ENCODE measurements at regions not wholly inside any gene's neighbourhood (a gene's known extent, or its start where the extent isn't known, plus 50 kb on each side); places are given as distances from the start of the nearest gene placed in this dataset.

GRCh38 chr5:3237276-3237868 is 358.3 kb upstream of the IRX1 start:
- Histone ChIP-seq H3K27me3 (ENCODE audit: insufficient read depth, low read length, poor library complexity, severe bottlenecking) (no peaks in the 10 kb centered on the region), H3K4me3 (ENCODE audit: low read length, poor library complexity, severe bottlenecking) (no peak overlapping the region), H2AFZ (ENCODE audit: low read length) (no peak overlapping the region), H3K9ac (ENCODE audit: low read depth, low read length, poor library complexity, severe bottlenecking) (no peak overlapping the region), H3F3A (ENCODE audit: low read depth) (no peaks in the 10 kb centered on the region), H3K36me3 (ENCODE audit: insufficient read depth, low read length) (no peaks in the 10 kb centered on the region), H3K9me3 (ENCODE audit: insufficient read depth, low read depth, low read length) (peaks cover 9% of the 10 kb centered on the region; the same call in 1 of the 2 replicates), H3K9me2 (replicated peaks; ENCODE audit: low read depth, low read length) (no peaks in the 10 kb centered on the region), H4K20me1 (ENCODE audit: insufficient read depth, low read length, poor library complexity, severe bottlenecking) (no peaks in the 10 kb centered on the region), H3K4me2 (ENCODE audit: low read depth, low read length, poor library complexity, severe bottlenecking) (no peak overlapping the region), H3K4me1 (ENCODE audit: insufficient read depth, low read length, poor library complexity, severe bottlenecking) (no peaks in the 10 kb centered on the region), H3K79me2 (ENCODE audit: insufficient read depth, low read length) (no peaks in the 10 kb centered on the region)
- no peak for TF ChIP-seq EZH2phosphoT487 (IDR thresholded peaks at IDR 0.05; ENCODE audit: borderline replicate concordance)
- no peak for TF ChIP-seq CTCF (conservative IDR thresholded peaks at IDR 0.05; ENCODE audit: low read length)

- H4K20me1 ChIP-seq (ENCODE audit: insufficient read depth, low read length, poor library complexity, severe bottlenecking), result no peaks in the 10 kb centered on the region
- no peak for TF ChIP-seq CTCF (conservative IDR thresholded peaks at IDR 0.05; ENCODE audit: low read length)
- TF ChIP-seq EZH2phosphoT487 (IDR thresholded peaks at IDR 0.05; ENCODE audit: borderline replicate concordance), result no peak
- no peaks in the 10 kb centered on the region for H3K4me1 ChIP-seq (ENCODE audit: insufficient read depth, low read length, poor library complexity, severe bottlenecking)
- no peaks in the 10 kb centered on the region for H3K9me2 ChIP-seq (replicated peaks; ENCODE audit: low read depth, low read length)
- no peaks in the 10 kb centered on the region for H3K36me3 ChIP-seq (ENCODE audit: insufficient read depth, low read length)
- H3K9ac ChIP-seq (ENCODE audit: low read depth, low read length, poor library complexity, severe bottlenecking), result no peak overlapping the region
- H3K27me3 ChIP-seq (ENCODE audit: insufficient read depth, low read length, poor library complexity, severe bottlenecking), result no peaks in the 10 kb centered on the region
- H3K4me3 ChIP-seq (ENCODE audit: low read length, poor library complexity, severe bottlenecking), result no peak overlapping the region
- H3K4me2 ChIP-seq (ENCODE audit: low read depth, low read length, poor library complexity, severe bottlenecking), result no peak overlapping the region
- H3K9me3 ChIP-seq (ENCODE audit: insufficient read depth, low read depth, low read length), result peaks cover 4% of the 10 kb centered on the region; the same call in 1 of the 2 replicates
- no peak overlapping the region for H2AFZ ChIP-seq (ENCODE audit: low read length)
- H3F3A ChIP-seq (ENCODE audit: low read depth), result no peaks in the 10 kb centered on the region
- H3K79me2 ChIP-seq (ENCODE audit: insufficient read depth, low read length), result no peaks in the 10 kb centered on the region
Measured at GRCh38 chr5:3234566-3234965, 361.1 kb upstream of the IRX1 start.

DNA sequence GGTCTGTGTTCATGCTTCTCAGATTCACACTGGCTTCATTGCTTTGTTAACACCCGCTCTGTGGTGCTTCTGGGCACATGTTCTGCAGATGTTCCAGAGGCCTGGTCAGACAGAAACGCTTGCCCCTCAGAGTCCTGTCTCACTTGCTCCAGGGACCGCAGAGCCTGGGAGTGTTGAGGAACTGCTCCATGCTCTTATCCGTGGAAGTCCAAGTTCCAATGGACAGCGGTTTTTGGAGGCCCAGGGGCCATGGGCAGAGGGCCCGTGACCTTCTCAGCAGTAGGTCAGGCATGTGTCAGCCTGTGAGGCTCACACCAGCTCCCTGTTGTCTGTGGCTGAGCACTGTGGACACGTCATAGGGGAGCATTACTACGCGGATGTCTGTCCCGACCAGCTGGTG is 364.7 kb upstream of the IRX1 start:
- no peaks in the 10 kb centered on the region for H3K4me1 ChIP-seq (ENCODE audit: insufficient read depth, low read length, poor library complexity, severe bottlenecking)
- H3K79me2 ChIP-seq (ENCODE audit: insufficient read depth, low read length), result no peaks in the 10 kb centered on the region
- H3K4me2 ChIP-seq (ENCODE audit: low read depth, low read length, poor library complexity, severe bottlenecking), result no peak overlapping the region
- H3K9me3 ChIP-seq (ENCODE audit: insufficient read depth, low read depth, low read length), result no peaks in the 10 kb centered on the region
- H3F3A ChIP-seq (ENCODE audit: low read depth), result no peaks in the 10 kb centered on the region
- no peaks in the 10 kb centered on the region for H4K20me1 ChIP-seq (ENCODE audit: insufficient read depth, low read length, poor library complexity, severe bottlenecking)
- no peak overlapping the region for H3K4me3 ChIP-seq (ENCODE audit: low read length, poor library complexity, severe bottlenecking)
- H3K27me3 ChIP-seq (ENCODE audit: insufficient read depth, low read length, poor library complexity, severe bottlenecking), result no peaks in the 10 kb centered on the region
- H2AFZ ChIP-seq (ENCODE audit: low read length), result no peak overlapping the region
- no peak overlapping the region for H3K9ac ChIP-seq (ENCODE audit: low read depth, low read length, poor library complexity, severe bottlenecking)
- TF ChIP-seq EZH2phosphoT487 (IDR thresholded peaks at IDR 0.05; ENCODE audit: borderline replicate concordance) (no peak), CTCF (conservative IDR thresholded peaks at IDR 0.05; ENCODE audit: low read length) (no peak)
- H3K9me2 ChIP-seq (replicated peaks; ENCODE audit: low read depth, low read length), result no peaks in the 10 kb centered on the region
- no peaks in the 10 kb centered on the region for H3K36me3 ChIP-seq (ENCODE audit: insufficient read depth, low read length)

Data from Loucy (cell line).